GM21786 (cell line): ENCODE measurements at regions not wholly inside any gene's neighbourhood (a gene's known extent, or its start where the extent isn't known, plus 50 kb on each side); places are given as distances from the start of the nearest gene placed in this dataset.
A peak's percentile ranks its signal among the peaks of the same experiment; 100 is the strongest.
"Not testable (repeated sequence)": the region's sequence is repeated elsewhere in the genome, so short reads cannot be mapped to it uniquely, and the experiment has no call there.

Experiments used
- ATAC-seq: cut with Tn5 transposase; IDR thresholded peaks from one replicate; pipeline ENCODE4 v1.9.1; 2021; ENCODE audit not compliant: unreplicated experiment

DNA sequence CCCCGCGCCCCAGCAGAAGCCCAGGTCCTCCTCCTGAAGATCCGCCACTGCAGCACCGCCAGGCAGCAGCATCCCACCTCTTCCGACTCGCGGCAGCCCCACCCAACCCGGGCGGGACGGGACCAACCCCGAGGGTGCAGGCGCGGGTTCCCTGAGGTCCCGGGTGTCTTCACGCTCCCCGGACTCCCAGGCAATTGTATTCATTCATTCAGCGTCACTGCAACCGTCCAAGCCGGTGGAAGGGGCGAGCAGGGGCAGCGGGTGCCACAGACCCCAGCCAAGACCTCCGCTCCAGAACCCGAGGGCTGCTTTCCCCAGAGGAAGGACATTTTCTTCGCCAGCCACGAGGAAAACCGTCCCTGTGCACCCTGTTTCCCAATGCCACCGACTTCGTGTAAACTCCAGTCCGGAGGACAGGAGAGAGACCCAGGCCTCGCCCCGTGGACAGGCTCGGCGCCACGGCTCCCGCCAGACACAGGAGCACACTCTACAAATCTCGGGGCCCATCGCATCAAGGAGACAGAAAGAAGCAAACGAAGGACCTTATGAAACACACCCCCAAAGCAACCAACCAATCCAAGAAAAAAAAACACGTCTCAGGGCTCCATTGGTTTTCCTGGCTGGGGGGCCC, 1471.5 kb downstream of the FOXD4L5 start:
- ATAC-seq, result not testable (repeated sequence)

DNA sequence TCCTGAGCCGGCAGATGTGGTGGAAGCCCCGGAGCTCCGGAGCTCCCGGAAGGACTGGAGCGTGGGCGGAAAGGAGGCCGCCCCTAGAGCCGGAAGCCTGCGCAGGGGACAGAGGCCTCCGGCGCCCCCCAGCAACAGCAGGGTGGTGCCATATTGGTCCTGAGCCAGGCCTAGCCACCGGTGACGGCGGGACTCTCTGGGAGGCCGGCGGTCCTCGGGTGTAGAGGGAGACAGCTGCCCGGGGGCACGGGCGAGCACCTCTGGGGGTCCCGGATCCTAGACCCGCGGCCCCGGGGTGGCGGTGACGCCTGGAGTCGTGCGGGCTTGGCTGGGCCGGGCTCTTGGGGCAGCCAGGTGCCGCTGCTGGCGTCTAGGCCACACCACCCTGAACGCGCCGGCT, 1472.2 kb downstream of the FOXD4L5 start:
- ATAC-seq, result peak; percentile 51

DNA sequence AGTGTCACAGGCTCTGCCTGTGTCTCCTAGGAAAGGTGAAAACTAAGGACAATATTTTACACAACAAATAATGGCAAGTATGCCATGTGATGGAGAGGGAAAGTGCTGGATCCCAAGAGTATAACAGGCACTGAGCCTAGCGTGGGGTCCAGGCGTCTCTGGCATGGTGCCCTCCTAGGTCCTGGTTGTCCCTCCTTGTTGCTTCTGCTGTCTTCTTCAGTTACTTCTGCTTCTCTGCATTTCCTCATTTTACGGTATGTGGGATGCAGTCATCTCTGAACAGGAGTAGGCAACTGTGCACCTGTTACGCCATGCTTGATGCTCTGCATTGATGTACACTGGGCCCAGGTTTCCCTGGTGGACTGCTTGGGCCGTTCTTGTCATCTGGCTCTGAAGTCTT, 1480.8 kb downstream of the FOXD4L5 start:
- ATAC-seq, result not testable (repeated sequence)

GRCh38 chr9:63794081-63794685, 1490.8 kb downstream of the FOXD4L5 start:
- ATAC-seq, result not testable (repeated sequence)

GRCh38 chr9:63787454-63787853, 1497.6 kb downstream of the FOXD4L5 start:
- ATAC-seq, result not testable (repeated sequence)

GRCh38 chr9:63785059-63785458, 1500.0 kb downstream of the FOXD4L5 start:
- not testable (repeated sequence) for ATAC-seq

DNA sequence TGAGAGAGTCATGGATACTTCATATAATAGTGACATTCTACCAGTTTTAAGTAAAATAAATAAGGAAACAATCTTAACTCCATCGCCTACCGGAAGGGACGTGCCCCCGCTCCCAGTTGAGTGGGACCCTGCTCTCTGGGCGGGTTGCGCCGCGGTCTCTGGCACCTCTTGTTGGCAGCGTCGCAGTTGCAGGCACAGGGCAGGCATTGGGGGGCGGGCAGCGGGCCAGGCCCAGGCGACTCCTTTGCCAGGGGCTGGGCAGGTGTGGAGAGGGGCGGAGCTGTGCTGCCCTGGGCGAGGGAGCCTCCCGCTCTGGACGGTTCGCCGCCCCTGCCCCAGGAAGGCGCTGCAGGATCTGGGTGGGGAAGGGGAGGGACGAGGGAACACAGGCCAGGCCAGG, 1500.6 kb downstream of the FOXD4L5 start:
- not testable (repeated sequence) for ATAC-seq

DNA sequence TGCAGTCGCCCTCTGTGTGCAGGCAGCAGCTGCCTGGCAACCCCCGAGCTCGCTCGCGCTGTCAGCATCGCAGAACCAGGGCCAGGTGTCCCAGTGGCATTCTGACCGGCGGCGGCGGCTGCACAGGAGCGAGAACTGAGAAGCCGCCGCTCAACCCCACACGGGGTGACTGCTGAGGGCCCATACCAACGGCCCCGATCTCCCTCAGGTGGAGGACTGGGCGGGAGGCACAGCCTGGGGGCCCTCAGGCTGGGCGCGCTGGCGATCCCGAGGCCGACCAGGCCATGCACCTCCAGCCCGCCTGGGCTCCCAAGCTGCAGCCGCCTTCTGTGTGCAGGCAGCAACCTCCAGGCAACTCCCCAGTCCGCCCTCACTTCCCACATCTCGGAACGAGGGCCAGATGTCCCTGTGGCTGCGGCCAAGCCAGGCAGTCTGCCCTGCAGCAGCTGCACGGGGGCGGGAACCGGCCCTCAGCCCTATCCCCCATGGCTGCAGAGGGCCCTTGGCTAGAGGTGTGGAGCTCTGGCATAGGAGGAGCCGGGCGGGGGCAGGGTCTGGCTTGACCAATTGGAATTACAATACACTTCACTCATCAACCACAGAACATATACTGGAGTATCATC, 1503.1 kb downstream of the FOXD4L5 start:
- ATAC-seq, result peak; percentile 30

DNA sequence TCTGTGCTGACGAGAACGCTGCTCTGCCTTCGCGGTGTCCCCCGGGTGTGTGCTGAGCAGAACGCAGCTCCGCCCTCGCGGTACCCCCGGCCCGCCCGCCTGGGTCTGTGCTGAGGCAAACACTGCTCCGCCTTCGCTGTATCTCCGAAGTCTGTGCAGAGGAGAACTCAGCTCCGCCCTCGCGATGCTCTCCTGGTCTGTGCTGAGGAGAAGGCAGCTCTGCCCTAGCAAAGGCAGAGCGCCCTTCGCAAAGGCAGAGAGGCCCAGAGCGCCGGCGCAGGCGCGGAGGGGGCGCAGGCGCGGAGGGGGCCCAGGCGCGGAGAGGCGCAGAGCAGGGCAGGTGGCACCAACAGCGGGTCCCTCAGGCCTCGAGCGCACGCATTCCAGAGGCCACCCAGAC, 1503.6 kb downstream of the FOXD4L5 start:
- ATAC-seq, result peak; percentile 99

- ATAC-seq, result not testable (repeated sequence)
These were observed 1508.8 kb downstream of the FOXD4L5 start for GRCh38 chr9:63776220-63776619.

DNA sequence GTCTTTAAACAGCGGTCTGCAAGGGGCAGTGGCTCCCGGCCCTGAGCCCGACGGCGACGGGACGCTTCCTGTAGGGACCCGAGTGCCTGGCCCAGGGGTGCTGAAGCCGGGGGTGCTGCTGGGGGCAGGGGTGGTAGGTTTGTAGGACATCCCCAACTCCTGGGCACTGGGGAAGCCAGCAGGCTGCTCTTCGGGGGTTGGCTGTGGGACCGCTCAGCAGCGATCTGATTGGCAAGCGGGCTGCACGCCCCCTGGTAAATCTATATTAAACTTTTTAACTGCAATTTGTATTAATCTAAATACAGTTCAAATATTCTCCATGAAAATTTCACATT, 1510.0 kb downstream of the FOXD4L5 start:
- ATAC-seq, result not testable (repeated sequence)

DNA sequence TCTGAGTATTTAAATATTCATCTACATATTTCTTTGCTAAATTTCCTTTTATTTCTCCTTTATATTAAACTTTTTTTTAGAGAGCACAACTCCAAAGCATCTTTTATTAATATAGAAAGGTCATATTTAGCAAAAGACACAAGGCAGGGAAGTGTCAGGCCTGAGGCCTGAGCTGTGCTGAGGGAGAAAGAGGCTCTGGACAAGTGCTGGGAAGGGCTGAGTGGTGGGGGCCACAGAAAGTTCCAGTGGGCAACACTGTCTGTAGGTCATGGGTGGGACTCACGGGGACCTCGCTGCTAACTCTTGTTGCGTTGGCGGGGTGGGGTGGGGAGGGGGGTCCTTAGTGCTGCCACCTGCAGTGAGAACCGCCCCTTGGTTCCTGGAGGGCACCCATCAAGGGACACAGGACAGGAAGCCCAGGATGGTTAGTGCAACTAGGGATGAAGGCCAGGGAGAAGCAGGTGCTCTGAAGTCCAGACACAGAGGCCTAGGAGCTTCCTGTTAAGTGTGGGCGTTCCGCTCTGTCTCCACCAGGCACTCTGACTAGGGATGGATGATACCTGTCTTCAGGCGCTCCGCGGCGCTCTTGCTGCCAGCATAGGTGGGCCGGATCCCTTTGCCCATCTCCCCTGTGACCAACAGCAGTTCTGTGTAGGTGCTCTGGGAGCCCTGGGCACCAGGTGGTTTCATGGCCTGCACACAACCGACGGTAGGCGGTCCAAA, 1510.5 kb downstream of the FOXD4L5 start:
- not testable (repeated sequence) for ATAC-seq

- ATAC-seq, result not testable (repeated sequence)
These were observed 1522.8 kb downstream of the FOXD4L5 start for GRCh38 chr9:63762230-63762629.

GRCh38 chr9:63729021-63729420, 1556.0 kb downstream of the FOXD4L5 start:
- ATAC-seq, result not testable (repeated sequence)

DNA sequence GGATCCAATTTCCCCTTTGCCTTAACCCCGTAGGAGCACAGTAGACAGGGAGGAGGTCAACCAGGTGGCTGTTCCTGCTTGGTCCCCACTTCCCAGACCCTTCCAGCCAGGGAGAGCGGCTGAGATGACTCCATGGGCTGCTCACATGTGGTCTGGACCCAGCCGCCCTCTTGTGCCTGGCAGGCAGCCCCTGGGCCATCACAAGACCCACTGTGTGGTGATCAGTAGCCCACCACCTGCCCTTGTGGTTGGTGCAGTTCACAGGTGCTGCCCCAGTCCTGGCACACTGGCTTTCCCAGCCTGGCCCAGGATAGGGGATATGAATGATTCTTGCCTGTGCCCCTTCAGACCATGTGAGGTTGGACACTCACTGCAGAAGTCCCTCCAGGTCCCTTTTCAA, 1556.7 kb downstream of the FOXD4L5 start:
- no peak for ATAC-seq

GRCh38 chr9:63708285-63708684, 1576.7 kb downstream of the FOXD4L5 start:
- not testable (repeated sequence) for ATAC-seq

GRCh38 chr9:63704456-63704855, 1580.6 kb downstream of the FOXD4L5 start:
- ATAC-seq, result not testable (repeated sequence)

GRCh38 chr9:63703670-63704069, 1581.3 kb downstream of the FOXD4L5 start:
- not testable (repeated sequence) for ATAC-seq

- not testable (repeated sequence) for ATAC-seq
These were observed 1581.8 kb downstream of the FOXD4L5 start for GRCh38 chr9:63703138-63703665.
